SIG-M5 treated with dmso at 0.1 percent for 504 hours (cell line): ENCODE measurements at regions not wholly inside any gene's neighbourhood (a gene's known extent, or its start where the extent isn't known, plus 50 kb on each side); places are given as distances from the start of the nearest gene placed in this dataset.
"Not testable (repeated sequence)": the region's sequence is repeated elsewhere in the genome, so short reads cannot be mapped to it uniquely, and the experiment has no call there.

Experiments used
- DNase-seq: peaks from one replicate; lab custom pipeline; 2025; ENCODE audit not compliant: unreplicated experiment; lab: John Stamatoyannopoulos, UW

- DNase-seq, result no peak
Observed at GRCh38 chr17:37829592-37830123, 84.8 kb upstream of the HNF1B start.

- DNase-seq, result peak; percentile 82
Observed at GRCh38 chr17:37828651-37829124, 83.8 kb upstream of the HNF1B start.

- no peak for DNase-seq
Observed at GRCh38 chr17:37827905-37828650, 83.2 kb upstream of the HNF1B start.

GRCh38 chr17:37826497-37827430 is 81.9 kb upstream of the HNF1B start:
- DNase-seq, result peak; percentile 85

GRCh38 chr17:37825851-37826250 is 81.0 kb upstream of the HNF1B start:
- DNase-seq, result no peak

- no peak for DNase-seq
Observed at GRCh38 chr17:37824534-37825485, 80.0 kb upstream of the HNF1B start.

GRCh38 chr17:37823996-37824395 is 79.1 kb upstream of the HNF1B start:
- no peak for DNase-seq

- no peak for DNase-seq
Observed at GRCh38 chr17:37820995-37821713, 76.3 kb upstream of the HNF1B start.

- DNase-seq, result no peak
Observed at GRCh38 chr17:37820313-37820994, 75.6 kb upstream of the HNF1B start.

GRCh38 chr17:37818689-37819088 is 73.8 kb upstream of the HNF1B start:
- no peak for DNase-seq

GRCh38 chr17:37816950-37817349 is 72.1 kb upstream of the HNF1B start:
- no peak for DNase-seq

- peak; percentile 41 for DNase-seq
Observed at GRCh38 chr17:37815536-37815935, 70.7 kb upstream of the HNF1B start.

GRCh38 chr17:37813751-37814150 is 68.9 kb upstream of the HNF1B start:
- DNase-seq, result no peak

GRCh38 chr17:37808846-37809245 is 64.0 kb upstream of the HNF1B start:
- not testable (repeated sequence) for DNase-seq

- DNase-seq, result no peak
Observed at GRCh38 chr17:37802712-37803416, 58.0 kb upstream of the HNF1B start.

GRCh38 chr17:37802061-37802595 is 57.3 kb upstream of the HNF1B start:
- no peak for DNase-seq

GRCh38 chr17:37801171-37801570 is 56.3 kb upstream of the HNF1B start:
- DNase-seq, result no peak

- DNase-seq, result no peak
Observed at GRCh38 chr17:37797206-37797605, 52.3 kb upstream of the HNF1B start.
